Mesendoderm (in vitro differentiated cells): ENCODE measurements at regions not wholly inside any gene's neighbourhood (a gene's known extent, or its start where the extent isn't known, plus 50 kb on each side); places are given as distances from the start of the nearest gene placed in this dataset.
"Not testable (repeated sequence)": the region's sequence is repeated elsewhere in the genome, so short reads cannot be mapped to it uniquely, and the experiment has no call there.

Experiments used
- DNase-seq: peaks from one replicate; pipeline ENCODE4 v3.0.0; 2013
- H2AK5ac ChIP-seq: 2 replicates; pipeline ENCODE4 v1.6.1; 2013; ENCODE audit warnings: low read length, inconsistent platforms
- H2BK120ac ChIP-seq: 2 replicates; pipeline ENCODE4 v1.6.1; 2013; ENCODE audit warnings: low read depth, mild to moderate bottlenecking, low read length, moderate library complexity, mixed read lengths
- H2BK15ac ChIP-seq: replicated peaks from 2 replicates; pipeline ENCODE4 v1.6.1; 2013; ENCODE audit warnings: low read depth, mild to moderate bottlenecking, moderate library complexity
- H2BK5ac ChIP-seq: 2 replicates; pipeline ENCODE4 v1.6.1; 2013; ENCODE audit warnings: low read length, inconsistent platforms
- H3K18ac ChIP-seq: 2 replicates; pipeline ENCODE4 v1.6.1; 2013; ENCODE audit warnings: mild to moderate bottlenecking, low read length, mixed read lengths
- H3K23ac ChIP-seq: one replicate; pipeline ENCODE4 v1.6.1; 2013; ENCODE audit warnings: low read length
- H3K27ac ChIP-seq: 2 replicates; pipeline ENCODE4 v1.5.1; 2013; ENCODE audit warnings: low read depth, mild to moderate bottlenecking, inconsistent platforms, low read length, moderate library complexity
- H3K27me3 ChIP-seq: 2 replicates; pipeline ENCODE4 v1.6.1; 2013; ENCODE audit warnings: low read length, control low read depth, mild to moderate bottlenecking, inconsistent platforms; ENCODE audit not compliant: insufficient read depth, poor library complexity
- H3K36me3 ChIP-seq: 2 replicates; pipeline ENCODE4 v1.6.1; 2013; ENCODE audit warnings: low read length, inconsistent platforms; ENCODE audit not compliant: control insufficient read depth, insufficient read depth
- H3K4ac ChIP-seq: one replicate; pipeline ENCODE4 v1.6.1; 2013; ENCODE audit warnings: low read depth, mild to moderate bottlenecking, low read length, moderate library complexity
- H3K4me1 ChIP-seq: 2 replicates; pipeline ENCODE4 v1.6.1; 2013; ENCODE audit warnings: low read depth, low read length, inconsistent platforms; ENCODE audit not compliant: control insufficient read depth
- H3K4me2 ChIP-seq: 2 replicates; pipeline ENCODE4 v1.6.1; 2013; ENCODE audit warnings: low read length
- H3K4me3 ChIP-seq: 2 replicates; pipeline ENCODE4 v1.5.1; 2013; ENCODE audit warnings: mild to moderate bottlenecking, low read length
- H3K56ac ChIP-seq: one replicate; pipeline ENCODE4 v1.6.1; 2013; ENCODE audit warnings: low read length
- H3K79me1 ChIP-seq: 2 replicates; pipeline ENCODE4 v1.6.1; 2013; ENCODE audit warnings: low read length, inconsistent platforms
- H3K79me2 ChIP-seq: 2 replicates; pipeline ENCODE4 v1.6.1; 2013; ENCODE audit warnings: mild to moderate bottlenecking, low read length; ENCODE audit not compliant: control insufficient read depth, insufficient read depth
- H3K9ac ChIP-seq: 2 replicates; pipeline ENCODE4 v1.6.1; 2013; ENCODE audit warnings: low read length, inconsistent platforms
- H4K5ac ChIP-seq: one replicate; pipeline ENCODE4 v1.6.1; 2013; ENCODE audit warnings: low read length
- H4K8ac ChIP-seq: one replicate; pipeline ENCODE4 v1.6.1; 2013; ENCODE audit warnings: low read depth, mild to moderate bottlenecking, control low read depth, low read length, moderate library complexity
- WGBS: extraction: QIAGEN DNeasy Blood & Tissue Kit; methylation state at CpG from one replicate; pipeline ENCODE4 v1.1.7; 2013; ENCODE audit warnings: low lambda C conversion rate, missing lambda C conversion rate; ENCODE audit not compliant: insufficient coverage; ENCODE audit errors: extremely low coverage; 5-methylcytosine and 5-hydroxymethylcytosine counted together

DNA sequence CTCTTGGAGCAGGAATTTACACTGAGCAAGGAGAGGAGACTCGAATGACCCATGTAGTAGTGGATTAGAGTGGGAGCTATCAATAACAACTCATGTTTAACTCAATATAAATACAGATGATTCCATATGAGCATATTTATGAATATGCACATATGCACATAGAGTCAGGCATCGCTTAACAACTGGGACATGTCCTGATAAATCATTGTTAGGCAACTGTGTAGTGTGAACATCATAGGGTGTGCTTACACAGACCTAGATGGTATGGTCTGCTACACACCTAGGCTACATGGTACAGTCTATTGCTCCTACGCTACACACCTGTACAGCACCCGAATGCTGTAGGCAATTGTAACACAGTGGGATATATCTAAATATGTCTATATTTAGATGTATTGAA, 75.9 kb upstream of the RALGAPA2 start:
- no peaks in the 10 kb centered on the region for H3K27me3 ChIP-seq
- no peak overlapping the region for H2BK15ac ChIP-seq
- H3K79me1 ChIP-seq: no peaks in the 10 kb centered on the region
- H3K4me1 ChIP-seq: no peaks in the 10 kb centered on the region
- H3K18ac ChIP-seq: no peak overlapping the region
- no peaks in the 10 kb centered on the region for H3K79me2 ChIP-seq
- H3K9ac ChIP-seq: no peak overlapping the region
- H3K36me3 ChIP-seq: no peaks in the 10 kb centered on the region
- H2BK120ac ChIP-seq: no peak overlapping the region
- no peak overlapping the region for H3K56ac ChIP-seq
- no peak overlapping the region for H3K27ac ChIP-seq
- H3K4me3 ChIP-seq: no peak overlapping the region
- no peak for DNase-seq
- no peak overlapping the region for H2BK5ac ChIP-seq
- H3K4me2 ChIP-seq: no peak overlapping the region
- no peak overlapping the region for H4K5ac ChIP-seq
- WGBS: no CpG with 5 or more reads among the region's 4 CpGs
- H4K8ac ChIP-seq: no peak overlapping the region
- H3K4ac ChIP-seq: no peak overlapping the region
- H3K23ac ChIP-seq: no peak overlapping the region
- no peak overlapping the region for H2AK5ac ChIP-seq

DNA sequence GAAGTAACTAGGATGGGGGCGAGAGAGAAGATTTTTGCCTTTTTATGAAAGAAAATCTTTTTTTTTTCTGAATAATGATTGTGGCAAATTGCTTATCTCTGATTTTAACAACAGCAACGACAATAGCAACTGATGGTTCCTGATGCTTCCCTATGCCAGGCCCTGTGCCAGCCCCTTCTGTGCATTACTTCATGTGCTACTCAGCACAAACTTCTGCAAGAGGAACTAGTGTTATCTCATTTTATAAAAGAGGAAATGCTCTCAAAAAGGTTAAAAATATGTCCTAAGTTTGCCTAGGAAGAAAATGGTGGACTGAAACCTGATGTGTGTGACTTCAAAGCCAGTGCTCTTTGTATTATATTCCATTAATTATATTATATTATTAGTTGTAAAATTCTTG, 74.0 kb upstream of the RALGAPA2 start:
- Histone ChIP-seq H3K36me3 (no peaks in the 10 kb centered on the region), H3K23ac (no peak overlapping the region), H2BK5ac (no peak overlapping the region), H2AK5ac (no peak overlapping the region), H3K9ac (no peak overlapping the region), H3K79me2 (no peaks in the 10 kb centered on the region), H3K27ac (no peak overlapping the region), H3K27me3 (no peaks in the 10 kb centered on the region), H3K4ac (no peak overlapping the region), H3K4me3 (no peak overlapping the region), H3K56ac (no peak overlapping the region), H4K8ac (no peak overlapping the region), H3K4me2 (no peak overlapping the region), H2BK15ac (no peak overlapping the region), H3K79me1 (no peaks in the 10 kb centered on the region), H3K4me1 (no peaks in the 10 kb centered on the region), H3K18ac (no peak overlapping the region), H2BK120ac (no peak overlapping the region), H4K5ac (no peak overlapping the region)
- DNase-seq: no peak
- no CpG with 5 or more reads among the region's 2 CpGs for WGBS

DNA sequence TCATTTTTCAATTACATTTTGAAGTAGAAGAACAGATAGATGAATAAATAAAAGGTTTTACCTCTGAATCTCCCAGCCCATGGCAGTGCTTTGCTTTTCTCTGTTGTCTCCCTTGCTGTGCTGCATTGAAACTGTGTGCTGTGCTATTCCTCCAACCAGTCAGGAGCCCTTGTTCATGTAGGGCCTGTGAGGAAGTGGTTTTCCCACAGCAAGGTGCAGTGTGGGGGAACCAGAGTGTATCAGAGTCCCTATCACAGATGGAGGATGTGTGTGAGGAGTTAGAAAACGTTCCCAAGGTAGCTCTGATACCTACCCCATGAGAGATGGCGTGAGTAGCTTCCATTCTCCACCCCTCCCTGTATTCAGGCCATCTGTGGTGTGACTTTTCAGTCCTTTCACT, 72.8 kb upstream of the RALGAPA2 start:
- no peaks in the 10 kb centered on the region for H3K36me3 ChIP-seq
- H3K79me1 ChIP-seq: no peaks in the 10 kb centered on the region
- H3K4me1 ChIP-seq: peaks cover under 1% of the 10 kb centered on the region
- H3K18ac ChIP-seq: no peak overlapping the region
- no peak overlapping the region for H2BK15ac ChIP-seq
- H3K79me2 ChIP-seq: no peaks in the 10 kb centered on the region
- no peak overlapping the region for H3K4ac ChIP-seq
- H3K9ac ChIP-seq: no peak overlapping the region
- WGBS: no CpG with 5 or more reads among the region's 2 CpGs
- no peaks in the 10 kb centered on the region for H3K27me3 ChIP-seq
- no peak overlapping the region for H2AK5ac ChIP-seq
- no peak overlapping the region for H4K5ac ChIP-seq
- no peak overlapping the region for H2BK120ac ChIP-seq
- no peak overlapping the region for H3K27ac ChIP-seq
- H4K8ac ChIP-seq: no peak overlapping the region
- no peak for DNase-seq
- H3K23ac ChIP-seq: no peak overlapping the region
- no peak overlapping the region for H2BK5ac ChIP-seq
- no peak overlapping the region for H3K4me2 ChIP-seq
- no peak overlapping the region for H3K56ac ChIP-seq
- no peak overlapping the region for H3K4me3 ChIP-seq

DNA sequence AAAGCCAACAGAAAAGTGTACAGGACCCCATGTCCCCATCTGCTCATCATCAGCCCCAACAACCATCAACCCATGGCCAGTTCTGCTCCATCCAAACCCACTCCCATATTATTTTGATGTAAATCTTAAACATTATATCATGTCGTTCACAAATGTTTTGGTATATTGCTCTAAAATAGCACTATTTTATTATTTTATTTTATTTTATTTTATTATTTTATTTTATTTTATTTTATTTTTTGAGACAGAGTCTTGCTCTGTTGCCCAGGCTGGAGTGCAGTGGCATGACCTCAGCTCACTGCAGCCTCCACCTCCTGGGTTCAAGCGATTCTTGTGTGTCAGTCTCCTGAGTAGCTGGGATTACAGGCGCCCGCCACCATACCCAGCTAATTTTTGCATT, 72.0 kb upstream of the RALGAPA2 start:
- not testable (repeated sequence) for H3K18ac ChIP-seq, H2BK120ac ChIP-seq, H3K4ac ChIP-seq, H4K8ac ChIP-seq, H3K36me3 ChIP-seq, H3K4me2 ChIP-seq, H3K79me2 ChIP-seq, H3K4me3 ChIP-seq, H3K9ac ChIP-seq, H3K79me1 ChIP-seq, H3K23ac ChIP-seq, DNase-seq, H2BK5ac ChIP-seq, H2AK5ac ChIP-seq, H3K27me3 ChIP-seq, H4K5ac ChIP-seq, H3K56ac ChIP-seq, H3K4me1 ChIP-seq, H3K27ac ChIP-seq, H2BK15ac ChIP-seq
- WGBS: no CpG with 5 or more reads among the region's 4 CpGs

DNA sequence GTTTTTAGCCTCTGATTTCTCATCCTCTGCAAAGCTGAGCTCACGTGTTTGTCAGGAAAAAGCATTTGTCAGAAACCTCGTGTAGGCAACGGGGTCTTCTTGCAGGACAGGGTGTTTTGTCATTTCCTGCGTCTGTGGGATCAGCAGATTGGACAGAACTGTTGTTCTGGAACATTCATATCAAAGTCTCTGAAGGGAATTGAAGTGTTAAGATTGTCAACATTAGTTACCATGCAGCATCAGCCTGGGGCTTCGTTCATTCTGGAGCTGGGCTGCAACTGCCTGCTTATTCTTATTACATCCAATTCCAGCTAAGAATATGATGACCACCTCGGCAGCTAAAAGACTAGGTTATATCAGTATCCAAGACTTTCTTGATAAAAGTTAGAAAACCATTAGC, 71.0 kb upstream of the RALGAPA2 start:
- H2BK5ac ChIP-seq: no peak overlapping the region
- H2BK15ac ChIP-seq: no peak overlapping the region
- no peaks in the 10 kb centered on the region for H3K79me1 ChIP-seq
- H3K4me2 ChIP-seq: no peak overlapping the region
- H3K18ac ChIP-seq: no peak overlapping the region
- no peak overlapping the region for H4K5ac ChIP-seq
- DNase-seq: no peak
- whole genome bisulfite sequencing: no CpG with 5 or more reads among the region's 6 CpGs
- no peaks in the 10 kb centered on the region for H3K79me2 ChIP-seq
- no peak overlapping the region for H3K23ac ChIP-seq
- H3K56ac ChIP-seq: no peak overlapping the region
- H3K27me3 ChIP-seq: no peaks in the 10 kb centered on the region
- H3K4me3 ChIP-seq: no peak overlapping the region
- no peak overlapping the region for H3K27ac ChIP-seq
- H2BK120ac ChIP-seq: no peak overlapping the region
- no peaks in the 10 kb centered on the region for H3K36me3 ChIP-seq
- peaks cover 2% of the 10 kb centered on the region for H3K4me1 ChIP-seq
- no peak overlapping the region for H3K4ac ChIP-seq
- H4K8ac ChIP-seq: no peak overlapping the region
- H3K9ac ChIP-seq: no peak overlapping the region
- no peak overlapping the region for H2AK5ac ChIP-seq

DNA sequence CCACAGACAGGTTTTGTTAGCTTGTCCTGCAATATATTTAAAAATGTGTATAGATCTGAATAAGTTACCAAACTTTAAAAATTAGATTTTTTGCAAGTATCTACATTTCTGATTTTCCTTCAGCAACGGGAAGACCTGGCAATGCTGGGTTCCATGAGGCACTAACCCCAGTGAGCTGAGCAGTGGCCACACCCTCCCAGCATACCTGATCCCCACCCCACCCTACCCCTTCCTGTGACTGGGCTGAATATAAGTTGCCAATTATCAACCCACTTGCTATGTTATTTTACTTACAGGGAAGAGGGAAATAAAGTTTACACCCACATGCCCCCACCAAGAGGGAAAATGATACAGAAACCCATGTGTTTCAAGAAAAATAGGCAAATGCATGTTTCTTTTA, 70.3 kb upstream of the RALGAPA2 start:
- Histone ChIP-seq H3K79me1 (no peaks in the 10 kb centered on the region), H2BK5ac (no peak overlapping the region), H3K4ac (no peak overlapping the region), H3K18ac (no peak overlapping the region), H3K27me3 (no peaks in the 10 kb centered on the region), H3K4me3 (no peak overlapping the region), H4K8ac (no peak overlapping the region), H3K27ac (no peak overlapping the region), H3K79me2 (no peaks in the 10 kb centered on the region), H3K4me1 (peaks cover 2% of the 10 kb centered on the region), H2BK120ac (no peak overlapping the region), H3K4me2 (no peak overlapping the region), H2BK15ac (no peak overlapping the region), H3K9ac (no peak overlapping the region), H3K23ac (no peak overlapping the region), H3K36me3 (no peaks in the 10 kb centered on the region), H4K5ac (no peak overlapping the region), H2AK5ac (no peak overlapping the region), H3K56ac (no peak overlapping the region)
- DNase-seq: no peak
- no CpG with 5 or more reads among the region's 1 CpG for WGBS
